AG09309 (cell line): ENCODE measurements at regions not wholly inside any gene's neighbourhood (a gene's known extent, or its start where the extent isn't known, plus 50 kb on each side); places are given as distances from the start of the nearest gene placed in this dataset.

ENCODE experiments used
- DNase-seq: peaks from one replicate; pipeline ENCODE4 v3.0.0-alpha.2; 2010; ENCODE audit warnings: low read depth
- H3K4me3 ChIP-seq: 2 replicates; pipeline ENCODE4 v1.5.1; 2011; ENCODE audit warnings: mild to moderate bottlenecking, low read depth, low read length, moderate library complexity; ENCODE audit not compliant: control insufficient read depth
- TF ChIP-seq, protein P1 (sequence below): IDR thresholded peaks from 2 replicates; pipeline ENCODE4 v1.5.1; 2011; ENCODE audit warnings: mild to moderate bottlenecking, low read depth, low read length, inconsistent platforms; ENCODE audit not compliant: insufficient read depth, control insufficient read depth; ENCODE audit errors: missing control alignments

DNA sequence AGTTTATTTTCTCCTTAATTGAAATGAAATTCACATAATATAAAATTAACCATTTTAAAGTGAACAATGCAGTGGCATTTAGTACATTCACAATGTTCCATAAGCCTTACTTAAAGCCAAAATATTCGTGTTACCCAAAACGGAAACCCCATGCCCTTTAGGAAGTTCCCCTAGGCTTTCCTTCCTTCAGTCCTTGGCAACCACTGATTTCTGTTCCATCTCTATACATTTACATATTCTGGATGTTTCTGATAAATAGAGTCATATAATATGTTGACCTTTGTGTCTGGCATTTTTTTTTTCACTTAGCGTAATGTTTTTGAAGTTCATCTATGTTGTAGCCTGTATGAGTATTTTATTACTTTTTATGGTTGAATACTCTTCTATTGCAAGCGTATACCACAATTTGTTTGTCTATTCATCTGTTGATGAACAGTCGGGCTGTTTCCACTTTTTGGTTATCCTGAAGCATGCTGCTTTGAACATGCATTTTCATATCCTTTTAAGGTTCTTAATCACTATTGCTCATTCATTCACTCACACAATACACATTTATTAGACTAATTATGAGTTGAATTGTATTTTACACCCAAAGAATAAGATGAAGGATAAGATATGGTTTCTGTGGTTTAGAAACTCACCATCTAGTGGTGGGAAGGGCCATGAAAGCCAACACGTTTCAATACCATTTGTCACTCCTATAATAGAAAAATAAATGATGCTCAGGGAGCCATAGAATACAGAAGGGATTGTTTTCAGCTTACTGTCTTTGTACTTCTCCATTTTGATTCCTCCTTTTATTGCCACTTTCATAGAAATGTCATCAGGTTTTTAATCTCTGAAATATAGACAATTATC lies 408.2 kb upstream of the CBLB start:
- no peak for DNase-seq
- H3K4me3 ChIP-seq, result no peak overlapping the region
- TF ChIP-seq, protein P1, sequence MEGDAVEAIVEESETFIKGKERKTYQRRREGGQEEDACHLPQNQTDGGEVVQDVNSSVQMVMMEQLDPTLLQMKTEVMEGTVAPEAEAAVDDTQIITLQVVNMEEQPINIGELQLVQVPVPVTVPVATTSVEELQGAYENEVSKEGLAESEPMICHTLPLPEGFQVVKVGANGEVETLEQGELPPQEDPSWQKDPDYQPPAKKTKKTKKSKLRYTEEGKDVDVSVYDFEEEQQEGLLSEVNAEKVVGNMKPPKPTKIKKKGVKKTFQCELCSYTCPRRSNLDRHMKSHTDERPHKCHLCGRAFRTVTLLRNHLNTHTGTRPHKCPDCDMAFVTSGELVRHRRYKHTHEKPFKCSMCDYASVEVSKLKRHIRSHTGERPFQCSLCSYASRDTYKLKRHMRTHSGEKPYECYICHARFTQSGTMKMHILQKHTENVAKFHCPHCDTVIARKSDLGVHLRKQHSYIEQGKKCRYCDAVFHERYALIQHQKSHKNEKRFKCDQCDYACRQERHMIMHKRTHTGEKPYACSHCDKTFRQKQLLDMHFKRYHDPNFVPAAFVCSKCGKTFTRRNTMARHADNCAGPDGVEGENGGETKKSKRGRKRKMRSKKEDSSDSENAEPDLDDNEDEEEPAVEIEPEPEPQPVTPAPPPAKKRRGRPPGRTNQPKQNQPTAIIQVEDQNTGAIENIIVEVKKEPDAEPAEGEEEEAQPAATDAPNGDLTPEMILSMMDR, result no peak

DNA sequence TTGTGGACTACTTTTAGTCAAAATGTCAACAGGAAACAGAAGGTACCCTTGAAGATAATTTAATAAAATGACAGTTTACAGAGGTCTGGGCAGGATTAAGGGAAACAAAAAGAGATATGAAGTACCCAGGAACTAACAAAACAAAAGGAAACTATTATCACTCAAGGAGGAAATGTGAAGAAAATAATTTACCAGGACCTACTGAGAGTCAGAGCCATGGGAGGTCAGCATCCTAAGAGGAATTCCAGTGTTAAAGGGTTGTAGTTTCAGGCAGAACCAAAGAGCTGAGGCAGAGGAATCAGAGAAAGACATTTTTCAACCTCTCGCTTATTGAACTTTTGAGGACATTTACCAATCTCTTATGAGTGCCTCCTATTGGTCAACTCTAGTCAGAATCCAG lies 408.9 kb upstream of the CBLB start:
- H3K4me3 ChIP-seq, result no peak overlapping the region
- DNase-seq, result no peak
- TF ChIP-seq, protein P1, result no peak

DNA sequence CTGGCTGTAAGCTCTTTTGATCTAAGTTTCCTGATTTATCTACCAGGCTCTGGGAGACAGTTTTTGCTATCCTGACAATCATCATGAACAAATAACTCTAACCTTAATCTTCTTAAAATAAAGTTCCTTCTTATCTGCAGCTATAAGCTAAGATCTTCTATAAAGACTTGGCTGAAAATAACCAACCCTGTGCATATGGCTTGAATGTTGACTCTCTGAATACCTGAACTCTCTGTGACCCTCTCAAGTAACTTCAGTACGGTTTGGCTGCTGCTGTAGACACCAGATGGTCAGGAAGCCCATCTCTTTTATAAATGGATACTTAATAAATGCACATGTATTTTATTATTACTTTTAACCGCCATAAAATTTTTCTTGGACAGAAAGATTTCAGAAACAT lies 412.4 kb upstream of the CBLB start:
- DNase-seq, result no peak
- H3K4me3 ChIP-seq, result no peak overlapping the region
- TF ChIP-seq, protein P1, result no peak

DNA sequence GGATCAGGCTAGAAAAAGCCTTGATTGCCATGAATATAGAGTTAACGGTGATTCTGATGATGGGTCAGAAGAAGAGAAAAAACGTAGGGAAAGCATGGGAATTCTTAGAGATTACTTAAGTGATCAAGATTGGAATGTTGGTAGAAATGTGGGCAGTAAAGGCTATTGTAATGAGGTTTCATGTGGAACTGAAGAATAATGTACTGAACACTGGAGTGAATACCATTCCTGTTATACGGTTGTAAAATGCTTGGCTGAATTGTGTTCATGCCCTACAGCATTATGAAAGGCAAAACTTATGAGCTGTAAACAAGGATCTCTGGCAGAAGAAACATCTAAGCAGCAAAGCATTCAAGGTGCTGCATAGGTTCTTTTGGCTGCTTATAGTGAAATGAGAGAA lies 414.1 kb upstream of the CBLB start:
- no peak for DNase-seq
- TF ChIP-seq, protein P1, result no peak
- no peak overlapping the region for H3K4me3 ChIP-seq

DNA sequence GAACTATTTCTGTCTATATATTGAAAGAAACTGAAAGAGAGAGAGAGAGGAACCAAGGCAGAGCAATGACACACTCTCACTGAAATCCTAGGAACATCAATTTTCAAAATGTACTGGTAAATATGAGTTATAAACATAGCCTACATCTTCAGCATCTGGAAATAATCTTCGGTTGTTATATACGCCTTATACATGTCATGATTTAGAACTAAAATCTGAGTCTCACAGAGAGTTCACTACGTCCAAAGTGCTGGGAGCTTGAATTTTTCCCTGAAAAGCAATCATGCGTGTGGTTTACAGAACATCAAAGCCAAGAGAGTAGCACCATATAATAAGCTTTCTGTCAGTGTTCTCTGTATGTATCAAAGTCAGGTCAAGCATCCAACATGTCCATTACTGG lies 420.0 kb upstream of the CBLB start:
- TF ChIP-seq, protein P1, result no peak
- H3K4me3 ChIP-seq, result no peak overlapping the region
- no peak for DNase-seq

DNA sequence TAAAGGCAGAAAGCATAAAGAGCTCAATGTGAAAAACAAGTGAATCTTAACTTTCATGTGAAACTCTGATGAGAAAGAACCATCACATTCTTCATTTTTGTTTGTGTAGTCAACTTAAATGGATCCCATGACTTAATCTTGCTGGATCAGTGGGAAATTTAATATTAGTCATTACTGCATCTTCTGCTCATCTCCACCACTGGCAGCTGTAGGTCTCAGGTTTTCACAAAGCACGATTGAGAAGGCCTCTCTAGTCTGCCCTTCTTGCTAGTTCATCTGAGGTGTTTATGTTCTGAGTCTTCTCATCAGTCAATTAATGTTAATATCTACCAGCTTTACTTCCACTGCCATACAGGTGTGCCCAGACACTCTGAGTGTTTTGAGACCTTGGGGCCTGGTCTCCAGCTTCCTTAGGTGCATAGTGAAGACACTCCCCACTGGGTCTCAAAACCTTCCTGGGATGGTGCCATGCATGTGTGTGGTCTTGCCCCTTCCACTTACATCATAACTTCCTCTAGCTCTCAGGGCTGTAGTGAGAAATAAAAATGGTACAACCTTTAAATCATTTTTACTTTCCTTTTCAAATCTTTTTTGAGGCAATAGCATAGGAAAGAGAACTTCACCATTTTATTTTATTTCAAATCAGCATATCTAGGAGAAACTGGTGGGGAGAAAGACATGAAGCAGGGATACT lies 421.6 kb upstream of the CBLB start:
- DNase-seq, result no peak
- no peak overlapping the region for H3K4me3 ChIP-seq
- TF ChIP-seq, protein P1, result no peak
